GM18861 (cell line): ENCODE measurements at regions not wholly inside any gene's neighbourhood (a gene's known extent, or its start where the extent isn't known, plus 50 kb on each side); places are given as distances from the start of the nearest gene placed in this dataset.
A peak's percentile ranks its signal among the peaks of the same experiment; 100 is the strongest.
"Not testable (repeated sequence)": the region's sequence is repeated elsewhere in the genome, so short reads cannot be mapped to it uniquely, and the experiment has no call there.

Experiments
- ATAC-seq: cut with Tn5 transposase; IDR thresholded peaks from one replicate; pipeline ENCODE4 v1.9.1; 2021; ENCODE audit not compliant: unreplicated experiment

DNA sequence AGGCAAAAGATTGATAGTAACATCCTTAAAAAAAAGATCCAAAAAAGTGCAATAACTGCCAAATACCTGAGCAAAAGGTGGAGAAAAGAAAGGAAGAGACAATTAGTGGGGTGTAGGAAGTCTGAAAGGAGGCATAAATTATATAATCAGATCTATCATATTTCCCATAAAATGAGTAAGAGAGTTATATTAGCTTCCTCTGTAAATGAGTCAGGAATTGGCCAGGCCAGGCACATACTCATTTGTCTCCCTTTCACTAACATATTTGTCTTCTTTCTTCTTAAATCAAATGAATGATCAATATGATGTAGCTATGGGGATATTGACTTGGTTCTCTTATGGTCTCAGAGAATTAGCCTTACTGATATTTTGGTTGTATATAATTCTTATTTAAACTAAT is 292.3 kb upstream of the CADM2 start:
- no peak for ATAC-seq

- no peak for ATAC-seq
Measured at GRCh38 chr3:84679211-84679610, 279.6 kb upstream of the CADM2 start.

DNA sequence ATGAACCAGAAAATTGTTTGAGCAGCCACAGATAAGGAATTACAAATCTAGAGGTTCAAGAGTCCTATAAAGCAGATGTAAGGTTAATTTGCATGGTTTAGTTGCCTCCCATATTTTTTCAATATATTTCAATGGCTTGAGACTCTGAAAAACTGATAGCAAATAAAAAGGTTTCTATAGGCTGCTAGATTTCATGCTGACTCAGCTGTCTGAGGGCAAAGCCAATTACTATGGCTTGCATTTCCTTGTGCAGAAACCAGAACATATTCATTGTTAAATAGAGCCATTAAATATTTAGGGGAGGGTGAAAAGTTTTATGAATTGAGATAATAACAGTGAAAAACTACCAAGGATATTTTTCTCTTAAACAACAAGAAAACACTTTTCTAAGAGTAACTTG is 278.1 kb upstream of the CADM2 start:
- ATAC-seq: no peak

DNA sequence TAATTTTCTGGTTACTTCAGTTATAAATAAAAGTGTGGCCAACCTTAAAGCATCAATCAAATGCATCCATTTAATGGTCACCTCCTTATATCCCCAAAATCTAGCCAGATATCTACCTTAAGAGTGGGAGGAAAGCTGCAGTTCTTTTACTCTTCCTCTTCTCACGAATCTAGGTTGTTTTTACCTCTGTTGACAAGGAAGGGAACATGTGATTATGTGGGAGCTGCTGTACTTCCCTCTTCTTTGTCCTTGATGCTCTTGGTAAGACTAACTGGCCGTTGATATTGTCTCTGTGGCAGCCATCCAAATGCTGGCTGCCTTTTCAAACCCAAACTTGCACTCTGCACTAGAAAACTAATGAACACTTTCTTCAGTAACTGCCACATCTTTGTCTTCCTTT is 275.3 kb upstream of the CADM2 start:
- ATAC-seq: no peak

DNA sequence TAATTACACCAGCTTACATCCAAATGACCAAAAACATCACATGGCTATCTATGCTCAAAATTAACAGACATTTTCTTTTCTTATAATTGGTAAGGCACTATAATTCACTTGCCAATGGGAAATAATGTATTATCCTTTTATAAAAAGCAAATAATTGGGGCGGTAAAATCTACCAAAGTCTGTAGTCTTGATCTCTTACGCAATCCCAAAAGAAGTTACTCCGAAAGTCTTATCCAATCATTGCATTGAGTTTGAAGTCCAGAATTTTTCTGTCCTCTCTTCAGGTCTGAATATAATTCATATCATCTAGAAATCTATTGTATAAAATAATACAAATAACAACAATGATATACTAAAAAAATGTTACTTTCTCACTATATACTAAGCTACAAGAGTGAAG is 273.3 kb upstream of the CADM2 start:
- no peak for ATAC-seq

- no peak for ATAC-seq
Measured at GRCh38 chr3:84692261-84692660, 266.5 kb upstream of the CADM2 start.

- not testable (repeated sequence) for ATAC-seq
Measured at GRCh38 chr3:84710288-84710687, 248.5 kb upstream of the CADM2 start.

GRCh38 chr3:84717894-84718293 is 240.9 kb upstream of the CADM2 start:
- no peak for ATAC-seq

GRCh38 chr3:84724877-84725276 is 233.9 kb upstream of the CADM2 start:
- ATAC-seq: peak; percentile 66

DNA sequence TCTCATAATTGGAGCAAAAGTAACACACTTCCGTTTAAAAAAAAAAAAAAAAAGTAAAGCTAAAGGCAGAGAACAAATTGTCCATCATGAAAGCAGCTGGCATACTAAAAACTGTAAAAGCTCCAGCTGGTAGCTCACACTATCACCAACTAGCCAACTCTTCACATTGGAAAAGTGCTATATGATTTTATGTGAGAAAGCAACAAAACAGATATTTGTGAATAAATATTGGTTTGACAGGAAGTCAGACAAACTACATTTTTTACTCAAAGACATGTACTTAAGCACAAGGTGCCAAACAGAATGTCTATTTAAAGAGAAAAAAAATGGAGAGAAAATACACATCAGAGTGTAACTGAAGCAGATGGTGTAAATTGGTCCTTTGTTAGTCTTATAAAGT is 231.2 kb upstream of the CADM2 start:
- ATAC-seq: no peak

DNA sequence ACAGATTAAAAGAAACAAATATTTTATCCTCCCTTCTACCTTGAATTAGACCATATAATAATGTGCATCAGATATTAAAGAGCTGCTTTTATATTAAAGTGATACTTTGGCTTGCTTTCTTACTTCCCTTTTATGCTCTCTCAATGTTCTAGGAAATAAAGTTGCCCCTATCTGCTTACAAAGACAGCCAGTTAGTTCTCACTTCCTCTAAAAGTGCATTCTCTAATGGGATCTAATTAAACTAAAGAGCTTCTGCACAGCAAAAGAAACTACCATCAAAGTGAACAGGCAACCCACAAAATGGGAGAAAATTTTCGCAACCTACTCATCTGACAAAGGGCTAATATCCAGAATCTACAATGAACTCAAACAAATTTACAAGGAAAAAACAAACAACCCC is 224.1 kb upstream of the CADM2 start:
- not testable (repeated sequence) for ATAC-seq

GRCh38 chr3:84738086-84738485 is 220.7 kb upstream of the CADM2 start:
- no peak for ATAC-seq

DNA sequence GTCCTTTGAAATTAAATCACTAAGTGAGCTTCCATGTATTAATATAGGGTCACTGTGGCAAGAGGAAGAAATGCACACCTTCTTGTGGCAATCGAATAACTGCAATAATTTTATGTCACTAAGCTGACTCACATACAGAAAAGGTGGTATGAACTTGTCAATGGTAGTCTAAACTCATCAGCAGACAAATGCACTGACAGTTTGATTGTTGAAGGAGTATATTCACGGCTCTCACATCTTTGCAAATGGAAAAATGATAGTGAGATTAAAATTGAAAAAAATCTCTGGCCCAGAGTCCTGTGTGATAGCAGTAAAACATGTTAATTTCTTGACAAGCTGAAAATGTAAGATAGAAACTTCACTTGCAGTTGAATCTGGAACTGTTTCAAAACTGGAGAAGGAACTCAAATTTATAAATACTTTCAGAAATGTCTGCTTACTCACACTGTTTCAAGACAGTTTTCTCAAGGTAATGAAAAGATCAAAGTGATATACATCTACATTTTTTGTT is 215.8 kb upstream of the CADM2 start:
- ATAC-seq: no peak

DNA sequence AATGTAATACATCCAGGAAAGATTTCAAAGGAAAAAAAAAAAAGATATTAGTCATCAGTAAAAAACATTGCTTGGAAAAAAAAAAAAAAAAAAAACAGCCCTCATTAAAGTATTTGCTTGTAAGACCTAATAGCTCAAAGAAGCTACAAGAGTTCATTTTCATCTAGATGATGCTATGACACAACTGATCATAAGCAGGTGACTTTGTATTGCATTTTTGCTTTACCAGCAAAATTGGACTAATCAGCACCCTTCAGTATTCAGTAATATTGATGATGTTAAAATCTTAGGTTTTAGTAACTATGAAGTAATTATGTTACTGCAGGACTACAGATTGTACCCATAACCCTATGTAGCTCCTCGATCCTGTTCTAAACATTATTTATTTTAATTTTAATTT is 214.7 kb upstream of the CADM2 start:
- ATAC-seq: no peak

DNA sequence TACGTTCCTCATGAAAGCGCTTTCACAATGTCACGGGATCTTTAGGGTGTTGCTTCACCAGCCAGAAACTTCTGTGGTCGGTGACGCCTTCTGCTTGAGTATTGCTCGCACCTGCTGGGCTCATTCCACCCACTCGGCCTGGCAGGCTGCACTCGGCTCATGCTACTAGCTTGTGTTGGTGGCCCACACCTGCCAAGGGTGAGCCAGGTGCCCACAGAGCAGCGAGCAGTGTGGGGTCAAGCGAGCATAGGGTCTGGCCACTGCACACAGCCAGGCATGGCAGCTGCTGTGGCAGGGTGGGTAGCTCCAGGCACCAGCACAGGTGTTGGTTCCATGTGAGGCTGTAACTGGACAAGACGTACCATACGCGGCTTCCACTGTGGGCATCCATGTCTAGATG is 202.9 kb upstream of the CADM2 start:
- ATAC-seq: no peak

- no peak for ATAC-seq
Measured at GRCh38 chr3:84759361-84759760, 199.4 kb upstream of the CADM2 start.

- no peak for ATAC-seq
Measured at GRCh38 chr3:84772841-84773240, 185.9 kb upstream of the CADM2 start.

DNA sequence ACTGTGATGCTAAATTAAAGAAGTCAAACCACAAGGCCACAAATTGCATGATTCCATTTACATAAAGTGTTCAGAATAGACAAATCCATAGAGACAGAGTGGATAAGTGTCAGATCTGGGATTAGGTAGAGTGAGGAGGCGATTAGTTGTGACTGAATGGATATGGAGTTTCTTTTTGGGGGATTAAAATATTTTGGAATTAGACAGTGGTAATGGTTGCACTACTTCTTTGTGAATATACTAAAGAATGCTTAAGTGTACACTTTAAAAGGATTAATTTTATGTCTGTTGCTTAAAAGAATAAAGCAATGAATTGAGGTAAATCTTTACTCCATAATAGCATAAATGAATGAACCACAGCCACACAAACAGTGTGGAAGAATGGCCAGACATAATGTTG is 175.5 kb upstream of the CADM2 start:
- ATAC-seq: no peak

- no peak for ATAC-seq
Measured at GRCh38 chr3:84789961-84790360, 168.8 kb upstream of the CADM2 start.

DNA sequence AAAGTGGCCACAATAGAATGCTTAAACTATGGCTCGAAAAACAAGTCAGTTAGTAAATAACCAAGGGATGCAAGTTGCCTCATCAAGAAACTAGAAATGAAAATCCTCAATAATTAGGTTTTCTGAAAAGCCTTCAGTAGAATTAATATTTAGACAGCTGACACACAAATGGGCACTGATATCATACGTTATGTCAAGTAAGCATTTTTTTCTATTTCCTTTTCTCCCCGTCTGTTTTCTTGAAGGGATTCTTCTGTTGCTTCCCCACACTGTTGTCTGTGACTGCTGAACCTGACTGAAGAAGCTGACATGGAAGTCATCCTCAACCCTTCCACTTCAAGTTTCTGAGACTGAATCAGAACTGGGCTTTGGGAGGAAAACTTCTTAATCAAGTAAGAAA is 151.8 kb upstream of the CADM2 start:
- ATAC-seq: no peak

- no peak for ATAC-seq
Measured at GRCh38 chr3:84820126-84820525, 138.7 kb upstream of the CADM2 start.

DNA sequence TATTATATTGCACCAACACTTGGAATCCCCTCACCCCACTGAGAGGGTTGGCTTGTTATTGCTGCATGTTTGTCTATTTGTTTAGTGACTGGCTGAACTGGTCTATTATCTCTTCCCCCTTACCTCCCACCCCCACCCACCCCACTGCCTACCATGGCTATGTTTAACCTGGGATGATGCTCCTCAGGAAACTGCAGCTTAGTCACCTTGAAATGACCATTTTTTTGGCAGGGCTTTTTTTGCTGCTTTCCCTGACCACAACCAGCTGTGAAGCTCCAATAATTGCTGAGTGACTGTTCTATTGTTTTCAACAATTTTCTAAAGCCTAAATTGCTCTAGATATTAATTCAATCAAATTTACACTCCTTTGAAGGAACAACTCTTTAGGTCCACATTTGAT is 137.9 kb upstream of the CADM2 start:
- ATAC-seq: no peak

- ATAC-seq: no peak
Measured at GRCh38 chr3:84825817-84826216, 133.0 kb upstream of the CADM2 start.

- ATAC-seq: no peak
Measured at GRCh38 chr3:84830476-84830875, 128.3 kb upstream of the CADM2 start.
